ENCODE measurements at regions not wholly inside any gene's neighbourhood (a gene's known extent, or its start where the extent isn't known, plus 50 kb on each side); places are given as distances from the start of the nearest gene placed in this dataset.
A peak's percentile ranks its signal among the peaks of the same experiment; 100 is the strongest.

- DNase-seq = no peak
These were observed 86.5 kb downstream of the ADRA2C start for GRCh38 chr4:3852711-3853110.

- no peak for DNase-seq
These were observed 87.3 kb downstream of the ADRA2C start for GRCh38 chr4:3853388-3854035.

GRCh38 chr4:3854661-3855060 is 88.5 kb downstream of the ADRA2C start:
- DNase-seq = no peak

GRCh38 chr4:3855646-3856045 is 89.5 kb downstream of the ADRA2C start:
- DNase-seq = no peak

GRCh38 chr4:3856604-3857204 is 90.5 kb downstream of the ADRA2C start:
- no peak for DNase-seq

GRCh38 chr4:3857269-3857926 is 91.2 kb downstream of the ADRA2C start:
- no peak for DNase-seq

GRCh38 chr4:3858046-3858730 is 92.0 kb downstream of the ADRA2C start:
- DNase-seq = no peak

GRCh38 chr4:3858765-3859388 is 92.7 kb downstream of the ADRA2C start:
- no peak for DNase-seq

- no peak for DNase-seq
These were observed 93.4 kb downstream of the ADRA2C start for GRCh38 chr4:3859571-3859970.

- no peak for DNase-seq
These were observed 94.1 kb downstream of the ADRA2C start for GRCh38 chr4:3860061-3860912.

- DNase-seq = no peak
These were observed 94.9 kb downstream of the ADRA2C start for GRCh38 chr4:3860913-3861636.

GRCh38 chr4:3861720-3862639 is 95.8 kb downstream of the ADRA2C start:
- no peak for DNase-seq

GRCh38 chr4:3862640-3863420 is 96.6 kb downstream of the ADRA2C start:
- DNase-seq = no peak

GRCh38 chr4:3863841-3864741 is 97.9 kb downstream of the ADRA2C start:
- peak; percentile 9 for DNase-seq

GRCh38 chr4:3864742-3865721 is 98.8 kb downstream of the ADRA2C start:
- DNase-seq = no peak

GRCh38 chr4:3865986-3866812 is 100.0 kb downstream of the ADRA2C start:
- DNase-seq = peak; percentile 15

GRCh38 chr4:3866813-3867129 is 100.6 kb downstream of the ADRA2C start:
- DNase-seq = no peak

All from CD4-positive, alpha-beta T cell treated with Interleukin-15 for 1 hour (primary cell).